Kidney epithelial cell (primary cell): ENCODE measurements at regions not wholly inside any gene's neighbourhood (a gene's known extent, or its start where the extent isn't known, plus 50 kb on each side); places are given as distances from the start of the nearest gene placed in this dataset.

Source experiments
- DNase-seq: peaks from one replicate; pipeline ENCODE4 v3.0.0-alpha.2; 2010; ENCODE audit warnings: low read depth
- H3K27me3 ChIP-seq: 2 replicates; pipeline ENCODE4 v1.6.0; 2011; ENCODE audit warnings: low read length; ENCODE audit not compliant: control insufficient read depth, insufficient read depth
- H3K36me3 ChIP-seq: 2 replicates; pipeline ENCODE4 v1.5.1; 2011; ENCODE audit warnings: low read length; ENCODE audit not compliant: control insufficient read depth, insufficient read depth
- H3K4me3 ChIP-seq: 2 replicates; pipeline ENCODE4 v1.5.1; 2011; ENCODE audit warnings: low read depth, mild to moderate bottlenecking, control low read depth, low read length
- TF ChIP-seq, protein P1 (sequence below): IDR thresholded peaks from 2 replicates; pipeline ENCODE4 v1.5.1; 2011; ENCODE audit warnings: mild to moderate bottlenecking, moderate library complexity, low read length, control low read depth, inconsistent platforms; ENCODE audit not compliant: insufficient read depth, poor library complexity, severe bottlenecking

- TF ChIP-seq, protein P1, sequence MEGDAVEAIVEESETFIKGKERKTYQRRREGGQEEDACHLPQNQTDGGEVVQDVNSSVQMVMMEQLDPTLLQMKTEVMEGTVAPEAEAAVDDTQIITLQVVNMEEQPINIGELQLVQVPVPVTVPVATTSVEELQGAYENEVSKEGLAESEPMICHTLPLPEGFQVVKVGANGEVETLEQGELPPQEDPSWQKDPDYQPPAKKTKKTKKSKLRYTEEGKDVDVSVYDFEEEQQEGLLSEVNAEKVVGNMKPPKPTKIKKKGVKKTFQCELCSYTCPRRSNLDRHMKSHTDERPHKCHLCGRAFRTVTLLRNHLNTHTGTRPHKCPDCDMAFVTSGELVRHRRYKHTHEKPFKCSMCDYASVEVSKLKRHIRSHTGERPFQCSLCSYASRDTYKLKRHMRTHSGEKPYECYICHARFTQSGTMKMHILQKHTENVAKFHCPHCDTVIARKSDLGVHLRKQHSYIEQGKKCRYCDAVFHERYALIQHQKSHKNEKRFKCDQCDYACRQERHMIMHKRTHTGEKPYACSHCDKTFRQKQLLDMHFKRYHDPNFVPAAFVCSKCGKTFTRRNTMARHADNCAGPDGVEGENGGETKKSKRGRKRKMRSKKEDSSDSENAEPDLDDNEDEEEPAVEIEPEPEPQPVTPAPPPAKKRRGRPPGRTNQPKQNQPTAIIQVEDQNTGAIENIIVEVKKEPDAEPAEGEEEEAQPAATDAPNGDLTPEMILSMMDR = no peak
- Histone ChIP-seq H3K36me3 (no peaks in the 10 kb centered on the region), H3K4me3 (no peak overlapping the region), H3K27me3 (no peaks in the 10 kb centered on the region)
- DNase-seq = no peak
Measured at GRCh38 chr1:95179205-95179986, 54.6 kb upstream of the RWDD3 start.

DNA sequence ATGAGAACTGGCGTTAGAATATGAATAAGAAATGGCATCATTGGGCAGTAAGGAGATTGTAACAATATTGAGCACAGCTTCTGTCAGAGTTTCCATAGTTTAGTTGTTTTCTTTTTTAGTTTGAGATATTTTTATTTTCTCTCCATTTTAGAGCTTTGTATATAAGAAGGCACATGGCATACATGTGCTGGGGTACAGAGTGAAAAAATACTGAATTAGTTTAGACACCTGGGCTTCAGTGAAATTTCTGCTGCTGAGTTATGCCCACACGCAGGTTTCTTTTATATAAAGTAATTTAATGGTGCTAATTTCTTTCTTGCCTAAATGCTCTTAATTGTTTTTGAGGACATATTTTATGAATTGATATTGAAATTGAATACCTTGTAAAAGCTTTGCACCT, 53.6 kb upstream of the RWDD3 start:
- TF ChIP-seq, protein P1 = no peak
- no peak overlapping the region for H3K4me3 ChIP-seq
- no peaks in the 10 kb centered on the region for H3K36me3 ChIP-seq
- DNase-seq = no peak
- no peaks in the 10 kb centered on the region for H3K27me3 ChIP-seq

GRCh38 chr1:95181096-95181495, 52.9 kb upstream of the RWDD3 start:
- Histone ChIP-seq H3K27me3 (no peaks in the 10 kb centered on the region), H3K36me3 (no peaks in the 10 kb centered on the region), H3K4me3 (no peak overlapping the region)
- no peak for DNase-seq
- TF ChIP-seq, protein P1 = no peak

GRCh38 chr1:95183952-95184351, 50.1 kb upstream of the RWDD3 start:
- TF ChIP-seq, protein P1 = no peak
- no peak overlapping the region for H3K4me3 ChIP-seq
- no peaks in the 10 kb centered on the region for H3K27me3 ChIP-seq

More at GRCh38 chr1:95183952-95184351, 50.1 kb upstream of the RWDD3 start:
- H3K36me3 ChIP-seq = no peaks in the 10 kb centered on the region
- DNase-seq = no peak
